ENCODE measurements at regions not wholly inside any gene's neighbourhood (a gene's known extent, or its start where the extent isn't known, plus 50 kb on each side); places are given as distances from the start of the nearest gene placed in this dataset.
"Not testable (repeated sequence)": the region's sequence is repeated elsewhere in the genome, so short reads cannot be mapped to it uniquely, and the experiment has no call there.

- no peak for FAIRE-seq
- no peak for DNase-seq (ENCODE audit: low spot score)
Measured at GRCh38 chr7:17086403-17086802, 204.6 kb upstream of the AGR3 start.

- FAIRE-seq: no peak
Measured at GRCh38 chr7:17090751-17091150, 207.7 kb upstream of the AHR start.

GRCh38 chr7:17093461-17093860 is 205.0 kb upstream of the AHR start:
- FAIRE-seq (no peak), DNase-seq (ENCODE audit: low spot score) (no peak)

More at GRCh38 chr7:17090751-17091150, 207.7 kb upstream of the AHR start:
- peak; percentile 15 for DNase-seq (ENCODE audit: low spot score)

GRCh38 chr7:17094963-17095574 is 203.4 kb upstream of the AHR start:
- DNase-seq (ENCODE audit: low spot score) (no peak), FAIRE-seq (no peak)

GRCh38 chr7:17095931-17096330 is 202.5 kb upstream of the AHR start:
- DNase-seq (ENCODE audit: low spot score): no peak
- no peak for FAIRE-seq

- FAIRE-seq: no peak
- DNase-seq (ENCODE audit: low spot score): no peak
Measured at GRCh38 chr7:17097668-17098297, 200.7 kb upstream of the AHR start.

- DNase-seq (ENCODE audit: low spot score): no peak
- no peak for FAIRE-seq
Measured at GRCh38 chr7:17098515-17098914, 199.9 kb upstream of the AHR start.

- FAIRE-seq (no peak), DNase-seq (ENCODE audit: low spot score) (peak; percentile 59)
Measured at GRCh38 chr7:17099083-17099973, 199.1 kb upstream of the AHR start.

- not testable (repeated sequence) for FAIRE-seq; DNase-seq (ENCODE audit: low spot score)
Measured at GRCh38 chr7:17099974-17100509, 198.4 kb upstream of the AHR start.

GRCh38 chr7:17101207-17101696 is 197.2 kb upstream of the AHR start:
- FAIRE-seq: no peak
- DNase-seq (ENCODE audit: low spot score): no peak

GRCh38 chr7:17103170-17103569 is 195.3 kb upstream of the AHR start:
- FAIRE-seq (no peak), DNase-seq (ENCODE audit: low spot score) (no peak)

GRCh38 chr7:17103984-17104383 is 194.5 kb upstream of the AHR start:
- FAIRE-seq (no peak), DNase-seq (ENCODE audit: low spot score) (no peak)

- DNase-seq (ENCODE audit: low spot score) (no peak), FAIRE-seq (no peak)
Measured at GRCh38 chr7:17104419-17104818, 194.0 kb upstream of the AHR start.

- DNase-seq (ENCODE audit: low spot score) (no peak), FAIRE-seq (no peak)
Measured at GRCh38 chr7:17105701-17106100, 192.8 kb upstream of the AHR start.

- FAIRE-seq (no peak), DNase-seq (ENCODE audit: low spot score) (no peak)
Measured at GRCh38 chr7:17108049-17108584, 190.3 kb upstream of the AHR start.

- FAIRE-seq (no peak), DNase-seq (ENCODE audit: low spot score) (no peak)
Measured at GRCh38 chr7:17109020-17109419, 189.4 kb upstream of the AHR start.

GRCh38 chr7:17113770-17114169 is 184.7 kb upstream of the AHR start:
- peak; percentile 13 for FAIRE-seq
- DNase-seq (ENCODE audit: low spot score): not testable (repeated sequence)

GRCh38 chr7:17118412-17118811 is 180.0 kb upstream of the AHR start:
- FAIRE-seq (no peak), DNase-seq (ENCODE audit: low spot score) (no peak)

GRCh38 chr7:17120756-17121155 is 177.7 kb upstream of the AHR start:
- DNase-seq (ENCODE audit: low spot score) (no peak), FAIRE-seq (no peak)

- no peak for FAIRE-seq
- no peak for DNase-seq (ENCODE audit: low spot score)
Measured at GRCh38 chr7:17121671-17122070, 176.8 kb upstream of the AHR start.

- DNase-seq (ENCODE audit: low spot score): peak; percentile 12
- no peak for FAIRE-seq
Measured at GRCh38 chr7:17123020-17123419, 175.4 kb upstream of the AHR start.
